ENCODE measurements at regions not wholly inside any gene's neighbourhood (a gene's known extent, or its start where the extent isn't known, plus 50 kb on each side); places are given as distances from the start of the nearest gene placed in this dataset.

DNA sequence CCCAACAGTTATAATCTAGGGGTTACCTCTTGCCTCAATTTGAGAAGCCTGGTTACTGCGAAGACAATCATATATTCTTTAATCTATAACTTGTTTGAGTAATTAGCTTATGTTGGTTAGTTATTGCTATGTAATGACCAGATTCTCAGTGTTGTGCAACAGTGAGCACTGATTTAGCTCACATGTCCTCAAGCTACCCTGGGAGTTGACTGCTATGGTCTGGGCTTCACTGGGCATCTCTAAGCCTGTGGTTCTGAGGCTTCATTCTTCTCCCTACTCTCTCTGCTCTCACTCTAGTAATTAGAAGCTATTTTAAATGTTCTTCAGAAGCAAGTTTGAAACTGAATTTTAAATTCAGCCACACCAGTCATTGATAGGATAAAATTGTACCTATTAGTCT is 371.8 kb downstream of the PBX1 start:
- TF ChIP-seq CTCF (conservative IDR thresholded peaks at IDR 0.05 in 1 of 2, IDR thresholded peaks at IDR 0.05 in 1 of 2; ENCODE audit: low read depth in 1 of 2, low read length in 2 of 2) (no peak), EZH2 (IDR thresholded peaks at IDR 0.05; ENCODE audit: low read length, missing control alignments) (no peak)
